ENCODE measurements at regions not wholly inside any gene's neighbourhood (a gene's known extent, or its start where the extent isn't known, plus 50 kb on each side); places are given as distances from the start of the nearest gene placed in this dataset.

- no peak for DNase-seq (ENCODE audit: low read depth in 2 of 3, low spot score in 2 of 3)
Measured at GRCh38 chr5:88401686-88402085, 133.0 kb upstream of the TMEM161B start.

DNA sequence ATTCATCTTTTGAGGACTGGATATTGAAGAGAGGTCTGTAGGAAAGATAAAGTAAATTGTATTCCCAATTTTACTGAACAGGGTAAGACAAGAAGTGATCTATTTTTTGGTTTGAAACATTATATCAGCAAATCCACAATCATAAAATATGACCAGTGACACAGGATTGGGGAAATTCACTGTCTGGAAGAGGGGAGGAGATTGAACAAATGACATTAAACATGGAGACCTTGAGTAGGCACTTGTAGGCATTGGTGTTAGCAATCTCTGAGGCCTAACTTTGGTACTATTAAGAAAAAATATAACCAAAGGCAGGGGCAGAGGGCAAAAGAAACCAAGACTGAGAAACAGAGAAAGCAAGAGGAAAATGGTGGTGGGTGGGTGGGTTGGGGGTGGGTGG lies 132.6 kb upstream of the TMEM161B start:
- no peak for DNase-seq (ENCODE audit: low read depth in 2 of 3, low spot score in 2 of 3)

- no peak for DNase-seq (ENCODE audit: low read depth in 2 of 3, low spot score in 2 of 3)
Measured at GRCh38 chr5:88399561-88399960, 130.9 kb upstream of the TMEM161B start.

DNA sequence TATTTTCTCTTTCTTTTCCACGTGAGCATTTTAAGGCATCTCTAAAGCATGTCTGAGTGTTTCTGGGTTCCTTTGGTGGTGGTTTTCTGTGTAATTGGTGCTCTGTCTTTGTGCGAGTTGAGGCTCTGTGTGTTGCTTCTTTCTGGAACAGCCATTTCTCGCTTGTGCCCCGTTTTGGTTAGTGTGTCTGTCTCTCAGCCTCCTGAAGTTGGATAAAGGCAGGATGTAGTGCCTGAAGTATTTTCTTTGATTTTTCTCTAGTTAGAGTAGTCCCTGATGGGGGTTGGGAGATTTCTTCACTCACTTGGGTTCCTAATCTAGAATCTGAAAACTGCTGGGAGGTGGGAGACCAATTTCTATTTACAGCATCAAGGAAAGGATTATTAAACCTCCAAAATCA lies 129.7 kb upstream of the TMEM161B start:
- no peak for DNase-seq (ENCODE audit: low read depth in 2 of 3, low spot score in 2 of 3)

DNA sequence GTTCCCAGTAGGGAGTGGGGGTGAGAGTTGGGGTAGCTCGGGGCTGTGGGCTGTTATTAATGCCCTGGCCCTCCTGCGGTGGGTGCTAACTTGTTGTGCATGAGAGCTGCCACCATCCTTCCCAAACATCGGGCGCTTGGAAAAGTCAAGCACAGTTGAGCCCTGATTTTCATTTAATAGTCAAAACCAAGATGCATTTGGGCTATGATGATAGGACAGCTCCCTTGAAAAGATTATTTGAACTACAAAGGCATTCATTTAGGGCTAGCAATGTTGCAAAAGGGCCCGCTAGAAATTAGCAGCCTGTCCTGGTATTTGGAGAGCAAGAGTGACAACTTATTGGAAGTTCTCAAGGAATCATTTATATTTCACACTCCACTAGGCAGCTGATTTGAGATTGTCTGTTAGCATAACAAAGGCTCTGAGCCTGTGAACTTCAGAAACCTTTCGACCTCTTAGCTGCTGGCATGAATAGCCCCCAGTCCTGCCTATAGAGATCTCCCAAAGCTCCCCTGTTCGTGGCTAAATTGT lies 128.2 kb upstream of the TMEM161B start:
- no peak for DNase-seq (ENCODE audit: low read depth in 2 of 3, low spot score in 2 of 3)

DNA sequence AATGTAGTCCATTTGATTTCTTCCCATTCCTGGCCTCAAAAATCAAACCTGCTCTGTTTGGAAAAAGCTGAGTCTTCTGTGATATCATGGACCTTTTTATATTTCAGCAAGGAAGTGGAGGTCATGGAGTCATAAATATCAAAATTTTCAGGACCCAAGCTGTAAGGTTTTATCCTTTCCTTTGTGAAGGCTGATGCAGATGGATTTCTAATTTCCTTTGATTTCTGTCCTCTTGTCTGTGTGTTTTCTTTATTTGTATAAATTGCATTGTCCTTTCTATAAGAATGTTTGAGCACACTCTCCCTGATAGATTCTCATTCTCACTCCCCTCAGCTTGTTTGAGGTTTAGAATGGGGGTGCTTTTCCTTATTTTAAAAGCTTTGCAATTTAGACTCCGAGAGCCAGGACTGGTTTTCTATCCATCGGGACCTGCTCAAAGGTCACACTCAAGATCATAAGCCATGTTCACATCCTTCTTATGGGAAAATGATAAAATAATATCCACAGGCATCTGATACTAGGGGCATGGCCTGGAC lies 127.4 kb upstream of the TMEM161B start:
- no peak for DNase-seq (ENCODE audit: low read depth in 2 of 3, low spot score in 2 of 3)

DNA sequence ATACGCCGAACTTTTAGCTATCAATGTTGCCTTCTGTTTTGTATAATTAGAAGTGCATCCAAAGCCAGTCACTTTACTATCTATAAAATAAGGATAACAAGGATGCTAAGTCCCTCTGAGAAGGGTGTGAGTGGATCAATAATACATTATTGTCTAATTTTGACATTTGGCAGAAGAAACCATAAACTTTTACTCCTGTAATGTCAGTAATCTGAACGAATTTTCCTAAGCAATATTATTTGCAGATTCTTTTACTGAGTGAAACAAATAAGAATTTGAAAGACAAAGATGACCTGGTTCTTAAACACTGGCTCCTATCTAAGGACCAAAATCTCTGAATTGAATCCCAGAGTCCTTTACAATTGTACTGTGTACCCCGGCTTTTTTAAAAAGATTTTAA lies 126.6 kb upstream of the TMEM161B start:
- no peak for DNase-seq (ENCODE audit: low read depth in 2 of 3, low spot score in 2 of 3)

DNA sequence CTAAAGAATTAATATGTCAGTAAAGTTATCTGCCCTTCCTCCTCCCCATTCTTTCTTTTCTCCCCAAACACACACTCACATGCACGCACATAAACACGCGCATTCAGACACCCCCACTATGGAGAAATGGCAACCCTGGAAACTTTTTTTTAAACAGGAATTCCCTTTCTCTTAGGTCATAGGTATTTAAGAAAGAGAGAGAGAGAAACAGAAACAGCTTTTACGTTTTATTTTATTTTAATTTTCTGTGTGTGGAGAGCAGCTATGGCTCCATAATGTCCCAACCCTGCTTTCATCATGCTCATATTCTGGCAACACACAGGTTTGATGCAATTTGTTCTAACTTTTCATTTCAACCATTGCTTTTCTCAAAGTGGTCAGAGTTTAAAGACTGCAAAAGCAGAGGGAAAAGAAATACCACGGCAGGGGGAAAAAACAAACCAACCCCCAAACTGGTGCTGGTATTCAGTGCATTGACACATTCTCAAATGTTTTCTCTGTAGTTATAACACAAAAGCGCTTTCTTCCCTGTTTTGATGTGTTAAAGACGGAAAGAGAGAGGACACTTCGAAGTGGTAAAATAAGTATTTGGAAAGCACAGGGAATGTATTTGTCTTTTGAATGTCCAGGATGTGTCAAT lies 126.0 kb upstream of the TMEM161B start:
- DNase-seq (ENCODE audit: low read depth in 2 of 3, low spot score in 2 of 3), result no peak

DNA sequence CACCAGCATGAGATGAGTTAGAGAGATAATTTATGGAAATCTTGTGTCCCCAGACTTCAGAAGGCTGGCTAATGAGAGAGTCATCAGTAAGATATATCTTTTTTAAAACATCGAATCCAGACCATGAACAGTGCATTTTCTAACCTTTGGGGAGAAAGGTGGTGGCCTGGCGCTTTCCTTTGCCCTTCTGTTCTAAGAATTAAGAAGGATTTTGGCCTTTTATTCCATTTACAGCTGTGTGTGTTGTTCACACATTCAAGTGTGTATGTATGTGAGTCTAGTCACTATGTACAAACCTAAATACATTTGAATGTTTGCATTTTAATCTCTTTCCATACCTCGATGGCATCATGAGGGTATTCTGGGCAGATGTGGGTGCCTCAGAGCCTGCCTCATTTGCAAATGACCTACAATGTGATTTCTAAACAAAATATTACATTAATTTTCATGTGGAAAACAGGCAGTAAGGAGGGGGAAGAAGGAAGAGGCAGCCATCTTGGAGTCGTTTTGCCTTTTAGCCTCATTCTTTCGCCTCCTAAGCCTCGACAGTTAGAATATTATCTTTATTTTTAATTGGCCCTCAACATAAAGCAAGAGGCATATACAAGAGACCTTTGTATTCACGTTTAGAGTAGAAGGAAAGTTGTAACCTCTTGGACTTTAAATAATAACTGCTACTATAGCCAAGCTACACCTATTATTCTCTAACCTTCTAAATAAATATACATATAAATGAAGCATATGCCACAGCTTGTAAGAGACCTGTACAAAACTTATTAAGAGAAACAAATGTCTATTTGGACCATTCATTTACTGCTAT lies 125.3 kb upstream of the TMEM161B start:
- DNase-seq (ENCODE audit: low read depth in 2 of 3, low spot score in 2 of 3), result no peak

DNA sequence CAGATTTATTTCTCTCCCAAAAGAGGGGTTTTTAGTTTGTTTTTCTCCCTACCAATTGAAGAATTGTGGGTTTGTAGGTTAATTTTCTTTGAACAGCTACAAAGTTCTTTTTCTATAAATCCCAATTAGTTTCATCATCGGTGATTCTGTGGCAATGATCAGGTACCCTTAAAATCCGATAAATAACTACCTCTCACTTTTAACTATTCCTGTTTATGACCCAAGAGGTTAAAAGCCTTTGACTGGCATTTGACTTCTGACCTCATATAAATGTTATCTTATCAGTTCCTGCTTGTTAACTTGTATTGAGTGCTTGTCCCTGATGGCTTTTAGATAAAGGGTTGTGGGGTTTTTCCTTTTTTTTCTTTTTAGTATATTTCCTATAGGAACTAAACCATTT lies 124.4 kb upstream of the TMEM161B start:
- no peak for DNase-seq (ENCODE audit: low read depth in 2 of 3, low spot score in 2 of 3)

GRCh38 chr5:88391991-88392390 lies 123.3 kb upstream of the TMEM161B start:
- no peak for DNase-seq (ENCODE audit: low read depth in 2 of 3, low spot score in 2 of 3)

DNA sequence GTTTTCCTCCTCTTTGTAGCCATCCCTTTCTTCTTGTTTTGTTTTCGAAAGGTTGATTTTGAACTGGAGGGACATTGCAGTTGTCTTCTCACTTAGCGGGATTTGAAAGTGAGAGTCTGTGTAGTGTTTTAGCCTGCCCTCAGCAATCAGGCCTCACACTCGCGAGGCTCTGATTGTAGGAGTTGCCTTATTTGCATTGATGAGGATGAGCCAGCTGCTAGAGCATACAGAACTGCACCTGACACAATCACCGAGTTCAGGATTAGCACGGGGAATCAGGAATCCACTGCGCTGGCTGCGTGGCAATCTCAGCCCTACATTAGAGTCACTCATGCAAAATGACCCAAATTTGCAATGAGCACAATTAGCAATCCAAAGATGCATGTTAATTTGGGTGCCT lies 122.5 kb upstream of the TMEM161B start:
- DNase-seq (ENCODE audit: low read depth in 2 of 3, low spot score in 2 of 3), result no peak

- DNase-seq (ENCODE audit: low read depth in 2 of 3, low spot score in 2 of 3), result no peak
Measured at GRCh38 chr5:88390481-88390880, 121.8 kb upstream of the TMEM161B start.

DNA sequence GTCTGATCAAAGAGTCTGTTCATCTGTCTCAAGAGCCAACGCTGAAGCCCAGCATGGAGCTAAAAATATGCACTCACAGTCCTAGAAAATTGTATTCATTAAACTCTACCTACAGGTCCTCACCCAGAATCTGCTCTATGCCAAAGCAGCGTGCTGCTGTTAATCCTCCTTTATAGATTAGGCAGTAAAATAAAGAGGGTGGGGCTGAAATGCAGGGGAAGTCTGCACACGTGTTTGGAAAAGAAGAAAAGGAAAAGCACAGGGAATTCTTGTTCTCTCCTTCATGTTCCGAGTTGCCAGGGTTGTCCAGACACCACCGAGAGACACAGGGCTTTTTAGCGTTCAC lies 121.4 kb upstream of the TMEM161B start:
- no peak for DNase-seq (ENCODE audit: low read depth in 2 of 3, low spot score in 2 of 3)

- no peak for DNase-seq (ENCODE audit: low read depth in 2 of 3, low spot score in 2 of 3)
Measured at GRCh38 chr5:88389338-88390095, 120.9 kb upstream of the TMEM161B start.

- no peak for DNase-seq (ENCODE audit: low read depth in 2 of 3, low spot score in 2 of 3)
Measured at GRCh38 chr5:88388476-88389337, 120.1 kb upstream of the TMEM161B start.

DNA sequence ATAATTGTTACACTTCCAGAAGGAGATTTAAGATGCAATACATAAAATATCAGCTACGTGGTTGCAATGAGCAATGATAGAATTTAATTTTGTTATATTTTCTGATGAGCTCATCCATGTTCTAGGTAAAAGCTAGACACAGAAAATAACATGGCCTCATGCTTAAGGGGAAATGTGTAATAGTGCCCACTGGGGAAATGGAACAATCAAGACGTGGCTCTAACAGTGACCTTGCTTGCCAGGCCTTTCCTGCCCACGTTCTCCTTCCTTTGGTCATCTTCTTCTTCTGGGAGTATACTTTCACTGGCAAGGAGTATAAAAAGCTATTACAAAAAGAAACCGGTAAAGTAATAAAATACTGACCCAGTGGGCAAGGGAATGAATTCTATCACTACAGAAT lies 116.2 kb upstream of the TMEM161B start:
- DNase-seq (ENCODE audit: low read depth in 2 of 3, low spot score in 2 of 3), result no peak

GRCh38 chr5:88380332-88380731 lies 111.7 kb upstream of the TMEM161B start:
- no peak for DNase-seq (ENCODE audit: low read depth in 2 of 3, low spot score in 2 of 3)

DNA sequence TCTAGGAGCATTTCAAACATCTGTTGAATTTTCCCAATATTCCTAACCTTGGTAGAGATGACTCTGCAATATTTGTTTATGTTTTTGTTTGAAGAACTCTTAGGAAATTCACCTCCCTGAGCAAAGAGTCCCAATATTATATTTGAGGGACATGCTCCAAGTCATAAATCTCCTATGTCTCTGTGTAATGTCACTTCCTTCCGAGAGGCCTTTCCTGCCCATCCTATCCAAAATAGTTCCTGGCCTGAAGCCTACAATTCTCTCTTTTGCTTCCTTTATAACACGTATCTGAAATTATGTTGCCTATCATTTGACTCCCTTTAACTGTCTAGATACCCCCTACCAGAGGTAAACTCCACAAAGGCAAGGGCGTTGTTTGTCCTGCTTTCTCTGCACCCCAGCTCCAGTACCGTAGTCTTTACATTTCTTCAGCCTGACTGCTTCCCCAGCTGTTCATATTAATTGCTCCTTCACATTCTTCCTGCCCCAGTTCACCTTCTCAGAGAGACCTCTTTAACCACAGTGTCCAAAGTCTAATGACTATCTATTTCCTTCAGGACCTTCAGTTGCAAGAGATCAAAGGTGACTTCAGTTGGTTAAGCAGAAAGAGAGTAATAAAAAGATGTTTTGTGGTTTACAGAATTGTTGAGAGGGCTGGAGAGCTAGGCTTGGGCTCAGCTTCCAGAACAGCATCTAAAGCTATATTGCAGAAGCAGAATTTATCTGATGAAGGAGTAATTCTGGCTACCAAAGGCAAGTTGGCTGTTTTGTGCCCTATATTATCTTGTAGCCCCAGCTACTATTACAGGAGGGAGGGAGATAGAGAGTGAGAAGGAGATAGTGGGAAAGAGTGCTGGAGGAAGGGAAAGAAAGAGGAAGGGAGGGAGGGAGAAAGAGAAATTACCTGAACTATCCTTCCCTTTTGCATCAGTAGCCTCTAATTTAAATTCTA lies 109.3 kb upstream of the TMEM161B start:
- DNase-seq (ENCODE audit: low read depth in 2 of 3, low spot score in 2 of 3), result no peak

All from hematopoietic multipotent progenitor cell (in vitro differentiated cells).